Liver (tissue), 7 donors: ENCODE measurements at regions not wholly inside any gene's neighbourhood (a gene's known extent, or its start where the extent isn't known, plus 50 kb on each side); places are given as distances from the start of the nearest gene placed in this dataset.

Experiments used
- DNase-seq: peaks from one replicate; pipeline ENCODE4 v3.0.0-alpha.2; 2017; ENCODE audit warnings: low spot score
- H3K27ac ChIP-seq, 2 donors: one replicate each; pipeline ENCODE4 v1.7.0; 2013; ENCODE audit warnings: inconsistent platforms in 2 of 2, low read length in 2 of 2, control low read depth in 1 of 2, low read depth in 1 of 2, mild to moderate bottlenecking in 1 of 2
- H3K27me3 ChIP-seq, 4 donors: one replicate each; pipeline versions ENCODE4 v1.6.1 to v1.7.0; 2013; ENCODE audit warnings: low read length in 3 of 4, inconsistent platforms in 1 of 4, mild to moderate bottlenecking in 1 of 4, moderate library complexity in 1 of 4; ENCODE audit not compliant: control insufficient read depth in 4 of 4, insufficient read depth in 4 of 4
- H3K36me3 ChIP-seq, 4 donors: one replicate each; pipeline versions ENCODE4 v1.6.1 to v1.7.0; 2013; ENCODE audit warnings: low read length in 3 of 4, mild to moderate bottlenecking in 3 of 4, low read depth in 1 of 4, moderate library complexity in 1 of 4; ENCODE audit not compliant: control insufficient read depth in 4 of 4, insufficient read depth in 3 of 4
- H3K4me1 ChIP-seq, 4 donors: one replicate each; pipeline versions ENCODE4 v1.6.1 to v1.7.0; 2013; ENCODE audit warnings: low read length in 3 of 4, mild to moderate bottlenecking in 3 of 4, moderate library complexity in 1 of 4; ENCODE audit not compliant: control insufficient read depth in 4 of 4, insufficient read depth in 4 of 4
- H3K4me3 ChIP-seq, 3 donors: one replicate each; pipeline versions ENCODE4 v1.6.1 to v1.7.0; 2013; ENCODE audit warnings: low read length in 3 of 3, control low read depth in 1 of 3, low read depth in 1 of 3, mild to moderate bottlenecking in 1 of 3
- H3K9ac ChIP-seq, 2 donors: one replicate each; pipeline ENCODE4 v1.7.0; 2013; ENCODE audit warnings: low read length in 2 of 2, mild to moderate bottlenecking in 2 of 2, moderate library complexity in 2 of 2, control low read depth in 1 of 2, low read depth in 1 of 2
- H3K9me3 ChIP-seq, 4 donors: one replicate each; pipeline versions ENCODE4 v1.6.1 to v1.7.0; 2013; ENCODE audit warnings: low read length in 3 of 4; ENCODE audit not compliant: control insufficient read depth in 4 of 4
- ATF3 ChIP-seq: IDR thresholded peaks from 2 replicates; pipeline ENCODE4 v1.6.1; 2016; ENCODE audit warnings: antibody characterized with exemption
- FOXA1 ChIP-seq: IDR thresholded peaks from 2 replicates; pipeline ENCODE4 v1.6.1; 2016; ENCODE audit warnings: antibody characterized with exemption
- HNF4G ChIP-seq: IDR thresholded peaks from 2 replicates; pipeline ENCODE4 v1.6.1; 2016; ENCODE audit warnings: antibody characterized with exemption
- RAD21 ChIP-seq, 2 donors: IDR thresholded peaks; 2 replicates each; pipeline ENCODE4 v1.6.1; 2016; ENCODE audit warnings: antibody characterized with exemption in 2 of 2, mild to moderate bottlenecking in 2 of 2
- RXRA ChIP-seq, 2 donors: IDR thresholded peaks; 2 replicates each; pipeline ENCODE4 v1.6.1; 2017 to 2018; ENCODE audit warnings: antibody characterized with exemption in 2 of 2, mild to moderate bottlenecking in 1 of 2
- SP1 ChIP-seq: IDR thresholded peaks from 2 replicates; pipeline ENCODE4 v1.6.1; 2018; ENCODE audit warnings: antibody characterized with exemption, mild to moderate bottlenecking
- TAF1 ChIP-seq: conservative IDR thresholded peaks from 2 replicates; pipeline ENCODE4 v1.6.1; 2016; ENCODE audit warnings: antibody characterized with exemption, mild to moderate bottlenecking
- YY1 ChIP-seq: IDR thresholded peaks from 2 replicates; pipeline ENCODE4 v1.6.1; 2016; ENCODE audit warnings: antibody characterized with exemption, mild to moderate bottlenecking
- ZBTB33 ChIP-seq: IDR thresholded peaks from 2 replicates; pipeline ENCODE4 v1.6.1; 2016; ENCODE audit warnings: antibody characterized with exemption
- WGBS: extraction: QIAGEN DNeasy Blood & Tissue Kit; methylation state at CpG from one replicate; pipeline ENCODE4 v1.1.7; 2013; 5-methylcytosine and 5-hydroxymethylcytosine counted together
- donor health status: healthy.
- donor health status: healthy.
- donor health status: healthy.
- donor health status: healthy.

- no peak overlapping the region for H3K4me3 ChIP-seq
- H3K27me3 ChIP-seq: no peaks in the 10 kb centered on the region
- DNase-seq: no peak
- WGBS: 76% methylated on average over 2 of the region's 2 CpGs
- H3K9me3 ChIP-seq: no peaks in the 10 kb centered on the region
- no peaks in the 10 kb centered on the region for H3K36me3 ChIP-seq
- H3K9ac ChIP-seq: no peak overlapping the region
- TF ChIP-seq ATF3: no peak
- TF ChIP-seq RXRA (IDR thresholded peaks at IDR 0.05): no peak
- no peak for TF ChIP-seq ZBTB33
- no peak for TF ChIP-seq TAF1
- no peak for TF ChIP-seq YY1
- no peak for TF ChIP-seq SP1
- no peak for TF ChIP-seq FOXA1
- no peak for TF ChIP-seq HNF4G
- H3K27ac ChIP-seq: no peak overlapping the region
- H3K4me1 ChIP-seq: peaks cover 0 to 3% (median 0%) of the 10 kb centered on the region in 4 donors
Measured at GRCh38 chr1:234845836-234846235, 235.9 kb upstream of the IRF2BP2 start.

- Histone ChIP-seq H3K9ac (no peak overlapping the region), H3K27ac (no peak overlapping the region), H3K36me3 (no peaks in the 10 kb centered on the region), H3K4me3 (no peak overlapping the region), H3K27me3 (no peaks in the 10 kb centered on the region), H3K9me3 (no peaks in the 10 kb centered on the region), H3K4me1 (peaks cover 0 to 3% (median 0%) of the 10 kb centered on the region in 4 donors)
- 75% methylated on average over 5 of the region's 5 CpGs for WGBS
- no peak for DNase-seq
- no peak for TF ChIP-seq ATF3
- TF ChIP-seq RXRA (IDR thresholded peaks at IDR 0.05): peak in 1 of 2 donors; percentile 21
Measured at GRCh38 chr1:234845097-234845660, 235.2 kb upstream of the IRF2BP2 start.

- Histone ChIP-seq H3K36me3 (no peaks in the 10 kb centered on the region), H3K9ac (no peak overlapping the region), H3K9me3 (no peaks in the 10 kb centered on the region), H3K4me3 (no peak overlapping the region), H3K27me3 (no peaks in the 10 kb centered on the region), H3K4me1 (peaks cover 0 to 3% (median 0%) of the 10 kb centered on the region in 4 donors), H3K27ac (no peak overlapping the region)
- DNase-seq: no peak
- 72% methylated on average over 7 of the region's 7 CpGs for WGBS
- TF ChIP-seq ZBTB33 (no peak), RAD21 (IDR thresholded peaks at IDR 0.05) (peak in 1 of 2 donors; percentile 8)
Measured at GRCh38 chr1:234844479-234845031, 234.6 kb upstream of the IRF2BP2 start.
